ENCODE measurements at regions not wholly inside any gene's neighbourhood (a gene's known extent, or its start where the extent isn't known, plus 50 kb on each side); places are given as distances from the start of the nearest gene placed in this dataset.
"Not testable (repeated sequence)": the region's sequence is repeated elsewhere in the genome, so short reads cannot be mapped to it uniquely, and the experiment has no call there.

DNA sequence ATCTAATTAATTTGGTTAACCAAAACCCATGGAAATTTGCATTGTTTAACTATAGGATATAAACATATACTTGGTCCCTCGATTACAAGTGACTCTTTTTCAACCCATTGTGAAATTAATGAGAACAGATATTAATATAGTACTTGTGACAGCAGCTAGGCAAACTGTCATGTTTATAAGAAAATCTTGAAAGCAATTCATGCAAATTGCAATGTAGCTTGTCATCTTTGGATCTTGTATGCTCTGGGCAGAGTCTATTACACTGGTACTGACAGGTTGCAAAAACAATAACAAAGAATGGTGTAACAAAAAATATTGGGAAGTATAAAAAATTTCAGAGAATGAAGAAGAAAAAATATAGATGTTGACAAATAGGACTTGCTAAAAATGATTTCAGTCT, 941.0 kb downstream of the DNAH5 start:
- DNase-seq: no peak

- DNase-seq: no peak
Measured at GRCh38 chr5:12999667-13000066, 944.8 kb downstream of the DNAH5 start.

GRCh38 chr5:12985142-12985541, 959.3 kb downstream of the DNAH5 start:
- DNase-seq: no peak

DNA sequence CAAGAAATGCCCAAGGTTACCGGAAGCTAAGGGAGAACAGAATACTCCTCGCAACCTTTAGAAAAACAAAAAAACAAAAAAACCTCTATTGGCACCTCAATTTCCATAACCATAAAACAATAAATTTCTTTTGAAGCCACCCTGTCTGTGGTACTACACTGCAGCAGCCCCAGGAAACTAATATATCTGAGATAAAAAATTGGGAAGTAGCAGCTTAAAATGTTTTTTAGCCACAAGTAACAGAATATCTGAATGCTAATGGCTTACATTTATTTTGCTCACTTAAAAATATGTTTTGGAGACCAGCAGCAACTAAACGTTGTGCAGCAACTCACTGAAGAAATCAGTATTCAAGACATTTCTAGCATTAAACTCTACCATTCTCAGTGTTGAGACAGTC, 969.6 kb downstream of the DNAH5 start:
- DNase-seq: no peak

DNA sequence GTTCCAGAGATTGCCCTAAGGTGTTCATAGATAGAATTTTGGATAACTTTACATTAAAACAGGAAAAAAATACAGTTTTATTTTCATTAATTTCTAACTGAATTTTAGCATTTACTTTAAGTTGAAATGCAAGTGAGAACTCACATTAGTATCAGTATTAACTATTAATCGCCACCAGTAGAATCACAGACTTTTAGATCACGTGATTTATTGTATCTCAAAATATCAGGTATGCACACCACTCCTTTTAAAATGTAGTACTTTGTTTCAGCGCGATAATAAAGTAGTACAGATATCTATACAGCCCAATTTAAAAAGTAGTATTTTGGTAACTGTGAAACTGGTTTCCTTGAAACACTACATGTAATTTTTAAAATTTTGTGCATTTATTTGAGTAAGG, 978.7 kb downstream of the DNAH5 start:
- DNase-seq: no peak

DNA sequence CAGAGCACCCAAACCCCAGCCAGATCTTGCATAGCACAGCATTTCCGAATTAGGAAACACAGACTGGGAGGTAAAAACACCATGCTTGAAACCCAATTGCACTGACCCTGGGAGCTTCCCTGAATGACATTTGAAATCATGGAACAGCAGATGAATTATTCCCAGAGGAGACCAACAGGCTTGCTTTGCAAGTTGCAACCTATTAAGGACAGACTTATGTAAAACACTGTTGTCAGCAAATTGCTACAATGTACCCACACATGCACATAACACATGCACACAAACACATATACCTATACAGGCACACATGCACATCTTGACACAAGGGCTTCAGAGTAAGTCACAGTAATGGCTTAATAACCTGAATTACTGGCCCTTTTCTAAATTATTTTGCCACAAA, 984.8 kb downstream of the DNAH5 start:
- no peak for DNase-seq

- no peak for DNase-seq
Measured at GRCh38 chr5:12952409-12952808, 992.1 kb downstream of the DNAH5 start.

DNA sequence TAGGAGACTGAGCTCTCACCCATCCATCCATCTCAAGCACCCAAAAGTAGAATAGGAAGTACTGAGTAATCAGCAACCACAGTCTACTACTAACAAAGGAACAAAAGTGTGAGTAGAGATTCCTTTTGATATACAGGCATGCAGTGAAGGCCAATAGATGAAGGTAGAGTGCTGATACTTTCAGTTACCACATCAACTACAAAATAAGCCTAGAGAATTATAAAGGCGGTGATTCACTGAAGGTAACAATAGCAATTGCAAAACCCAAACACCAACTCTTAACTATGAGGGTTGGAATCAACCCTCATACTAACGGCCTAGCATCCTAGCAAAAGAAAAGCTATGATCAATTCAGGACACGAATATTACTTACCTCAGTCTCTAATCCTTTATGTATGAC, 992.6 kb downstream of the DNAH5 start:
- DNase-seq: no peak

GRCh38 chr5:12947379-12947778, 997.1 kb downstream of the DNAH5 start:
- DNase-seq: no peak

GRCh38 chr5:12945477-12945876, 999.0 kb downstream of the DNAH5 start:
- DNase-seq: not testable (repeated sequence)

DNA sequence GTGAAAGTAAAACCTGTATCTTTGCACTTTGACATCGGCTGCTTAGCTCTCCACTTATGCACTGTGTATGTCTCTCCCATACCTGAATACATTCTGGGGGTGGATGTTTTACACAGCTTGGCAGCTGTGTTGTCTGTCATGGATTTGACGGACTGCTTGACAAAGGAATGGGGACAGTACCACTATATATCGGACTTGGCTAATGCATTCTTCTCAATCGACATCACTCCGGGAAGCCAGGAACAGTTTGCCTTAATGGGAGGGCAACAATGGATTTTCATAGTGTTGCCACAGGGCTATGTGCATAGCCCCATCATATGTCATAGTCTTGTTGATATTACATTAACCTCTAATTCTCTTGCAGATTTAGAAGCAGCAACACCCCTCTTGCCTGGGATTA, 1008.3 kb downstream of the DNAH5 start:
- no peak for DNase-seq

GRCh38 chr5:12934722-12935121, 1009.8 kb downstream of the DNAH5 start:
- no peak for DNase-seq

DNA sequence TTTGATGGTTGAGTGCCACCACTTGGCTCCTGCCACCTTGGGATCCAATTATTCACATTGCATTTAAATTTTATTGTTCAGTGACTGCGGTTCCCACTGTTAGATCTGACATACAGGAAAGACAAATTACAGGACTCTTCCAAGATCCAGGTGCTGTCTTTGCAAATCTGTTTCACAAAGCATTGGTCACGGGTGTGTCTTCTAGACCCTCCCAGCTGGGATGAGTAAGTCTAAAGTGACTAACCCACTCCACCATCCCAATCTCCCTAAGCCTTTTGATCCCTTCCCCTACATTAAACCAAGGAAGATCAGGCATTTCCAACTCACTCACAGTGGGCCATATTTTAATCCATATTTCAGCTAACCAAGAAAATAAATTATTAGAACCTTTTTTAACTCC, 1016.3 kb upstream of the CTNND2 start:
- no peak for DNase-seq

- DNase-seq: no peak
Measured at GRCh38 chr5:12911156-12911555, 1006.9 kb upstream of the CTNND2 start.

- no peak for DNase-seq
Measured at GRCh38 chr5:12910641-12911040, 1006.4 kb upstream of the CTNND2 start.

DNA sequence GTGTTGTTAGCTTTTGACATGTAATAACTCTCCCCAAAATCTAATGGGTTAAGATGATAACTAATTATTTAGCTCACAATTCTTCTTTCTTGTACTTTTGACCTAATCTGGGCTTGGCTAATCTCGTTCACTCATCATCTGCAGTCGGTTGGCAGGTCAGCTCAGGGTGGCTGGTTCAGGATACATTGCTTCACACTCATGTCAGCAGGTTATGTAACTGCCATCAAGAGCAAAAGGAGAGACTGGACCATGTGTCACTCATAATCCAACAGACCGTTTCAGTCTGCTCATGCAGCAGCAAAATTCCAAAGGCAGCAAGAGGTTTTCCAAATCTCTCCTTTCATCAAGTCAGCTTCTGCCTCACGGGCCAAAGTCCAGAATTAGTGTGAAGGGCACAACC, 998.4 kb upstream of the CTNND2 start:
- no peak for DNase-seq

GRCh38 chr5:12901696-12902095, 997.5 kb upstream of the CTNND2 start:
- DNase-seq: no peak

DNA sequence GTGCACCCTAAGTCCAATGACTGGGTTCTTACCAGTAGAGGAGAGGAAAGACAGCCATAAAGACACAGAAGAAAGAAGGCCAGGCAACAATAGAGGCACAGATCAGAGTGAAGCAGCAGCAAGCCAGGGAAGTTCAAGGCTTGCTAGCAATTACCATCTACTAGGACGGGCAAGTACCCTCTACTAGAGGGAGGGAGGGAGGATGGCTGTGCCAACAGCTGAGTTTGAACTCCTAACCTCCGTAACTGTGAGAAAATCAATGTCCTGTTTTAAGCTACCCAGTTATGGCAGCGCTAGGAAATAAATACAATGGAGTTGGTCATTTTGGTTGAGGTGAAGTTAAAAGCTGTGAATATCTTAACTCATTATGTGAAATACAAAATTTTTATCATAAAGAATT, 991.8 kb upstream of the CTNND2 start:
- no peak for DNase-seq

- no peak for DNase-seq
Measured at GRCh38 chr5:12885018-12885417, 980.8 kb upstream of the CTNND2 start.

DNA sequence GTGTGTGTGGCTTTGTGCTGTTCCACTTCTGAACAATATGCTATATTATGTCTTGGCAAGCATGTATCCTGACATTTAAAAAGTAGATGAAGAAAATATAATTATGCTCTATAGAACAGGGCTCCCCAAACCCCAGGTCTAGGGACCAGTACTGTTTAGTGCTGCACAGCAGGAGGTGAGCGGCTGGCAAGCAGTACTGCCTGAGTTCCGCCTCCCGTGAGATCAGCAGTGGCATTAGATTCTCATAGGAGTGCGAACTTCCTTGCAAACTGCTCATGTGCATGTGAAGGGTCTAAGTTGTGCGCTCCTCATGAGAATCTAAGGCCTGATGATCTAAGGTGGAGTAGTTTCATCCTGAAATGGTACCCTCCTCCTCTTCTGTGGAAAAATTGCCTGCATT, 979.1 kb upstream of the CTNND2 start:
- no peak for DNase-seq

DNA sequence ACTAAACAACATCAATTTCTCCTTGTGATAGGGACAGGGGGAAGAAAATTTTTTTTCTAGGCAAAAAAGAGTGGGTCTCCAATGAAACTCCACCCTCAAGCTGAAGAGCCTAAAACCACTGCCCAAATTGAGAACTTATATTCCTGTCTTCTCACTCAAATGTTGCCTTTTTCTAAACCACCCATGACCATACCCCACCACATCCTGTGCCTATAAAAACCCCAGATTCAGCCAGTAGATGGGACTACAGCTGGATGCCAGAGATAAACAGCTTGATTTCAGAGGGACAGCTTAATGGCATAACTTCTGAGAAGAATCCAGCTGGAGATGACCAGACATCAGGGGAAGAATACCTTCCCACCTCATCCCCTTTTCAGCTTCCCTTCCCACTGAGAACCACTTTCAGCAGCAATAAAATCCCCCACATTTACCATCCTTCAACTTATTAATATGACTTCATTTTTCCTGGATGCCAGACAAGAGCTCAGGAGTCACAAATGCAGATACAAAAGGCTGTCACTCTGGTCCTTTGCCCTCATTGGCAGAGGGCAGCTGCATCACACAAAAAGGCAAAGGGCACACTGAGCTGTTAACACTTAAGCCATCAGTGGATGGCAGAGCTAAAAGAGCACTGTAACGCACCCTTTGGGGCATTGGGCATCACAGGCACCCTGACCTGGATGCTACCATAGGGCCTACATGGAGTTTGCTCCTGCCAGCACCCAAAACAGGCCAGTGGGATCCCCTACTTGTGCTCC, 972.5 kb upstream of the CTNND2 start:
- DNase-seq: no peak

DNA sequence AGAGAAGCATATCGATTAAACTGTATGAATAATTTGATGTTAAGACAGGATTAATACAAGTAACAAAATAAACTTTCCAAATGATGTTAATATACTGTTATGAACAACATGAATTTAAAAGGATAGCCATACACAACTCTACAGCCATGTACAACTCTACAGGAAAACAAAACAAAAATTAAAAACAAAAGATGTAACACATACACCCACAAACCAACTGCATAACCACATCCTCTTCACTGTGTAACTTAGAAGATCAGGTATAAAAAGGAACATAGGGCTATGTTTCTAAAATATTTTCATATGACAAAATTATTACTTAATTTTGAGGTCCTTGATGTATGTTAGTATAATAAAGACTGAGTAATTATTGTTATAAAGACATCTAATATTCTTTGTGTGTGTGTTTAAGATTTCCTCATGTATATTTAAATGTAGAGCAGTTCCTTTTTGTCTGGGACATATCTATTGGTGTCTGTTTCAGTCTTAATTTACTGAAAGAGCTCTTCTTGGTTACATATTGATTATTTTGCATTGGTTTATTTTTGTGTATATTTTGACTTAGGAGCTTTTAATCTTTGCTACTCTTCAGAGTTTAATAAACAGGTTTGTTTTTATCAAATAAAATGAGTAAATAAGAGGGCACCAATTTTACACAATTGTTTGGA, 966.8 kb upstream of the CTNND2 start:
- DNase-seq: no peak

DNA sequence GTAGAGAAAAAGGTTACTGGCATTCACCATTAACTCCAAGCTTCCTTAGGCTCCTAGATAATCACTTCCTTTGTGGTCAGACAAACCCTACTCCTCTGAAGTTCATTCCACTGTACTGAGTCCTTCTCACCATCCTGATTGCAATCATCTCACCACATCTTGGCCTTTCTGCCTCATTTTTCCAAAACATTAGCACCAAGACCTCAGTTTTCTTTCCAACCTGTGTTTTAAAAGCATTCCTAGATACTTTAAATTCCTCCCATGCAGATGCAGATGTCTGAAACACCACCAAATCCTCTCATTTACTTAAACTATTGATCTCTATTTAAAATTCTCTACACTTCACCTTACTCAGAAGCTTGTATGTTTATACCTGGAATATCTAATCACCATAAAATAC, 961.3 kb upstream of the CTNND2 start:
- no peak for DNase-seq

- no peak for DNase-seq
Measured at GRCh38 chr5:12861886-12862654, 957.8 kb upstream of the CTNND2 start.

Data from NCI-H345 (cell line).